ENCODE measurements at regions not wholly inside any gene's neighbourhood (a gene's known extent, or its start where the extent isn't known, plus 50 kb on each side); places are given as distances from the start of the nearest gene placed in this dataset.

GRCh38 chr4:10740251-10740650 is 55.7 kb upstream of the CLNK start:
- TF ChIP-seq, protein P1, sequence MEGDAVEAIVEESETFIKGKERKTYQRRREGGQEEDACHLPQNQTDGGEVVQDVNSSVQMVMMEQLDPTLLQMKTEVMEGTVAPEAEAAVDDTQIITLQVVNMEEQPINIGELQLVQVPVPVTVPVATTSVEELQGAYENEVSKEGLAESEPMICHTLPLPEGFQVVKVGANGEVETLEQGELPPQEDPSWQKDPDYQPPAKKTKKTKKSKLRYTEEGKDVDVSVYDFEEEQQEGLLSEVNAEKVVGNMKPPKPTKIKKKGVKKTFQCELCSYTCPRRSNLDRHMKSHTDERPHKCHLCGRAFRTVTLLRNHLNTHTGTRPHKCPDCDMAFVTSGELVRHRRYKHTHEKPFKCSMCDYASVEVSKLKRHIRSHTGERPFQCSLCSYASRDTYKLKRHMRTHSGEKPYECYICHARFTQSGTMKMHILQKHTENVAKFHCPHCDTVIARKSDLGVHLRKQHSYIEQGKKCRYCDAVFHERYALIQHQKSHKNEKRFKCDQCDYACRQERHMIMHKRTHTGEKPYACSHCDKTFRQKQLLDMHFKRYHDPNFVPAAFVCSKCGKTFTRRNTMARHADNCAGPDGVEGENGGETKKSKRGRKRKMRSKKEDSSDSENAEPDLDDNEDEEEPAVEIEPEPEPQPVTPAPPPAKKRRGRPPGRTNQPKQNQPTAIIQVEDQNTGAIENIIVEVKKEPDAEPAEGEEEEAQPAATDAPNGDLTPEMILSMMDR (conservative IDR thresholded peaks at IDR 0.05; ENCODE audit: low read depth, low read length), result no peak
- no peak for TF ChIP-seq EZH2 (IDR thresholded peaks at IDR 0.05; ENCODE audit: borderline replicate concordance, low read depth, low read length, poor library complexity, severe bottlenecking)

Data from A673 (cell line).